MM.1S (cell line): ENCODE measurements at regions not wholly inside any gene's neighbourhood (a gene's known extent, or its start where the extent isn't known, plus 50 kb on each side); places are given as distances from the start of the nearest gene placed in this dataset.

ENCODE experiments used
- DNase-seq: peaks from one replicate; pipeline ENCODE4 v3.0.0-alpha.2; 2015
- H2AFZ ChIP-seq: fragments of 300-600 bp; sonication (generic); 2 replicates; pipeline ENCODE4 v1.6.0; 2016; ENCODE audit warnings: antibody characterized with exemption, low read length
- H3F3A ChIP-seq: fragments of 300-600 bp; sonication (generic); 2 replicates; pipeline ENCODE4 v1.6.1; 2016; ENCODE audit warnings: mild to moderate bottlenecking, antibody characterized with exemption, low read length, moderate library complexity, mixed read lengths; ENCODE audit not compliant: insufficient read depth
- H3K27ac ChIP-seq: fragments of 300-600 bp; sonication (generic); 2 replicates; pipeline ENCODE4 v1.5.1; 2016; ENCODE audit warnings: mild to moderate bottlenecking, low read length
- H3K27me3 ChIP-seq: fragments of 300-600 bp; sonication (generic); replicated peaks from 2 replicates; pipeline ENCODE4 v1.6.0; 2016; ENCODE audit warnings: low read length; ENCODE audit not compliant: insufficient read depth
- H3K36me3 ChIP-seq: fragments of 300-600 bp; sonication (generic); replicated peaks from 2 replicates; pipeline ENCODE4 v1.6.1; 2016; ENCODE audit warnings: mild to moderate bottlenecking, low read length, mixed read lengths; ENCODE audit not compliant: insufficient read depth
- H3K4me1 ChIP-seq: fragments of 300-600 bp; sonication (generic); 2 replicates; pipeline ENCODE4 v1.6.1; 2016; ENCODE audit warnings: low read length, mixed read lengths
- H3K4me2 ChIP-seq: fragments of 300-600 bp; sonication (generic); 2 replicates; pipeline ENCODE4 v1.6.0; 2016; ENCODE audit warnings: low read depth, low read length
- H3K4me3 ChIP-seq: fragments of 300-600 bp; sonication (generic); 2 replicates; pipeline ENCODE4 v1.5.1; 2016; ENCODE audit warnings: low read length, mixed read lengths
- H3K79me2 ChIP-seq: fragments of 300-600 bp; sonication (generic); 2 replicates; pipeline ENCODE4 v1.6.1; 2016; ENCODE audit warnings: mixed run types, low read length, mixed read lengths
- H3K9ac ChIP-seq: fragments of 300-600 bp; sonication (generic); 2 replicates; pipeline ENCODE4 v1.6.1; 2016; ENCODE audit warnings: low read length, mixed read lengths
- H3K9me2 ChIP-seq: fragments of 300-600 bp; sonication (generic); replicated peaks from 2 replicates; pipeline ENCODE4 v1.6.1; 2016; ENCODE audit warnings: mild to moderate bottlenecking, low read length, mixed read lengths; ENCODE audit not compliant: insufficient read depth
- H3K9me3 ChIP-seq: fragments of 300-600 bp; sonication (generic); replicated peaks from 2 replicates; pipeline ENCODE4 v1.6.1; 2016; ENCODE audit warnings: mild to moderate bottlenecking, low read length, mixed read lengths; ENCODE audit not compliant: insufficient read depth
- H4K20me1 ChIP-seq: fragments of 300-600 bp; sonication (generic); 2 replicates; pipeline ENCODE4 v1.6.1; 2016; ENCODE audit warnings: mild to moderate bottlenecking, low read length, moderate library complexity, mixed read lengths; ENCODE audit not compliant: insufficient read depth
- CTCF ChIP-seq: fragments of 300-600 bp; sonication (generic); IDR thresholded peaks from 2 replicates; pipeline ENCODE4 v1.5.1; 2016; ENCODE audit warnings: antibody characterized with exemption, low read length, mixed read lengths
- EZH2 ChIP-seq: fragments of 300-600 bp; sonication (generic); optimal IDR thresholded peaks from 2 replicates; pipeline ENCODE3; 2017; ENCODE audit warnings: low read depth, mild to moderate bottlenecking, antibody characterized with exemption, low read length, mixed read lengths
- EZH2phosphoT487 ChIP-seq: fragments of 300-600 bp; sonication (generic); IDR thresholded peaks from 2 replicates; pipeline ENCODE4 v1.6.1; 2018; ENCODE audit warnings: antibody characterized with exemption, low read length

GRCh38 chr9:17063535-17064135 is 71.2 kb upstream of the CNTLN start:
- no peaks in the 10 kb centered on the region for H3K9me3 ChIP-seq
- TF ChIP-seq CTCF = peak; percentile 64
- no peak for TF ChIP-seq EZH2phosphoT487
- no peak for TF ChIP-seq EZH2
- DNase-seq = peak; percentile 39
- H3K36me3 ChIP-seq = no peaks in the 10 kb centered on the region
- no peaks in the 10 kb centered on the region for H3K79me2 ChIP-seq
- no peaks in the 10 kb centered on the region for H4K20me1 ChIP-seq
- no peaks in the 10 kb centered on the region for H3K4me1 ChIP-seq
- H3K27me3 ChIP-seq = no peaks in the 10 kb centered on the region
- H3K9ac ChIP-seq = no peak overlapping the region
- H3K4me2 ChIP-seq = no peak overlapping the region
- H2AFZ ChIP-seq = no peak overlapping the region
- no peaks in the 10 kb centered on the region for H3F3A ChIP-seq
- H3K9me2 ChIP-seq = no peaks in the 10 kb centered on the region
- no peak overlapping the region for H3K27ac ChIP-seq
- no peak overlapping the region for H3K4me3 ChIP-seq

- Histone ChIP-seq H3K9ac (no peak overlapping the region), H4K20me1 (no peaks in the 10 kb centered on the region), H3K27me3 (no peaks in the 10 kb centered on the region), H3K4me1 (no peaks in the 10 kb centered on the region), H2AFZ (no peak overlapping the region), H3F3A (no peaks in the 10 kb centered on the region), H3K9me2 (no peaks in the 10 kb centered on the region), H3K36me3 (no peaks in the 10 kb centered on the region), H3K4me2 (no peak overlapping the region), H3K4me3 (no peak overlapping the region), H3K27ac (no peak overlapping the region), H3K79me2 (no peaks in the 10 kb centered on the region), H3K9me3 (no peaks in the 10 kb centered on the region)
- no peak for DNase-seq
- TF ChIP-seq CTCF = no peak
- TF ChIP-seq EZH2phosphoT487 = no peak
- TF ChIP-seq EZH2 = no peak
Measured at GRCh38 chr9:17062497-17062896, 72.3 kb upstream of the CNTLN start.

- Histone ChIP-seq H2AFZ (no peak overlapping the region), H3K4me2 (no peak overlapping the region), H3K4me1 (no peaks in the 10 kb centered on the region), H3K36me3 (no peaks in the 10 kb centered on the region), H3K4me3 (no peak overlapping the region), H3F3A (no peaks in the 10 kb centered on the region), H4K20me1 (no peaks in the 10 kb centered on the region), H3K79me2 (no peaks in the 10 kb centered on the region), H3K27me3 (no peaks in the 10 kb centered on the region), H3K27ac (no peak overlapping the region), H3K9me3 (no peaks in the 10 kb centered on the region), H3K9ac (no peak overlapping the region), H3K9me2 (no peaks in the 10 kb centered on the region)
- no peak for DNase-seq
- no peak for TF ChIP-seq CTCF
- no peak for TF ChIP-seq EZH2phosphoT487
- no peak for TF ChIP-seq EZH2
Measured at GRCh38 chr9:17060450-17060849, 74.4 kb upstream of the CNTLN start.
